ENCODE measurements at regions not wholly inside any gene's neighbourhood (a gene's known extent, or its start where the extent isn't known, plus 50 kb on each side); places are given as distances from the start of the nearest gene placed in this dataset.

DNA sequence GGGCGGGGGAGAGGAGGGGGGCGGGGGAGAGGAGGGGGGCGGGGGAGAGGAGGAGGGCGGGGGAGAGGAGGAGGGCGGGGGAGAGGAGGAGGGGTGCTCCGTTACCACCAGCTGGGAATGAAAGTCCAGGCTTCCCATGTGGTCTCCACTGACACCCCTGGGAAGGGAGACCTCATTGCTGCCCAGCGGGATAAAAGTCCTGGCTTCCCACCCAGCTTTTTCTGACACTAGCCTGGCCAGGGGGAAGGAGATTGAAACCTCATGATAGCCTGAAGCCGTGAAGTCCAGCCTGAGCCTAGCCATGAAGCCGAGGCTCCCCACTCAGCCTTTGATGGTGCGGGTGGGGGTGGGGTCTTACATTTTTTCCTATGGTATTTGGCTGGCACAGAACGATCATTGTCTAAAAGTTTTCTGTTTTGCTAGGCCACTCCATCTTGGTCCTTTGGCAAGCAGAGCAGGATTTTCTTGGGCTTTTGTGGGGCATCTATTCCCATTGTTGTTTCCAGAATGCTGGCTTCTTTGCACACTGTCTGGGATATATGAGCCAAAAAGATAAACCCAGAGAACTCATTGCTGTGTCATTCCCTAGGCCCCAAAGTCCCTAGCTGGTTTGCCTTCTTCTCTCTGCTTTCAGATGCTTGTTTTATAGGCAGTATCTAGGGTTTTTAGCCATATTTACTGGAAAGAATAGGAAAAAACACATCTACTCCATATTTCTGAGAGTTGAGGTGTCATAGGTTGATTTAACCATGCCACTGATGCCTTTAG lies 65.3 kb upstream of the SMOX start:
- TF ChIP-seq, protein P1, sequence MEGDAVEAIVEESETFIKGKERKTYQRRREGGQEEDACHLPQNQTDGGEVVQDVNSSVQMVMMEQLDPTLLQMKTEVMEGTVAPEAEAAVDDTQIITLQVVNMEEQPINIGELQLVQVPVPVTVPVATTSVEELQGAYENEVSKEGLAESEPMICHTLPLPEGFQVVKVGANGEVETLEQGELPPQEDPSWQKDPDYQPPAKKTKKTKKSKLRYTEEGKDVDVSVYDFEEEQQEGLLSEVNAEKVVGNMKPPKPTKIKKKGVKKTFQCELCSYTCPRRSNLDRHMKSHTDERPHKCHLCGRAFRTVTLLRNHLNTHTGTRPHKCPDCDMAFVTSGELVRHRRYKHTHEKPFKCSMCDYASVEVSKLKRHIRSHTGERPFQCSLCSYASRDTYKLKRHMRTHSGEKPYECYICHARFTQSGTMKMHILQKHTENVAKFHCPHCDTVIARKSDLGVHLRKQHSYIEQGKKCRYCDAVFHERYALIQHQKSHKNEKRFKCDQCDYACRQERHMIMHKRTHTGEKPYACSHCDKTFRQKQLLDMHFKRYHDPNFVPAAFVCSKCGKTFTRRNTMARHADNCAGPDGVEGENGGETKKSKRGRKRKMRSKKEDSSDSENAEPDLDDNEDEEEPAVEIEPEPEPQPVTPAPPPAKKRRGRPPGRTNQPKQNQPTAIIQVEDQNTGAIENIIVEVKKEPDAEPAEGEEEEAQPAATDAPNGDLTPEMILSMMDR (IDR thresholded peaks at IDR 0.05) = no peak
- no peak for TF ChIP-seq POLR2A (IDR thresholded peaks at IDR 0.05)

Data from heart left ventricle (tissue), 13 donors.